HuH-7.5 (cell line): ENCODE measurements at regions not wholly inside any gene's neighbourhood (a gene's known extent, or its start where the extent isn't known, plus 50 kb on each side); places are given as distances from the start of the nearest gene placed in this dataset.
"Not testable (repeated sequence)": the region's sequence is repeated elsewhere in the genome, so short reads cannot be mapped to it uniquely, and the experiment has no call there.

Source experiments
- DNase-seq: peaks from one replicate; pipeline ENCODE4 v3.0.0; 2011; ENCODE audit warnings: low spot score

- DNase-seq = not testable (repeated sequence)
Observed at GRCh38 chrX:3919668-3920423, 206.4 kb upstream of the PRKX start.

DNA sequence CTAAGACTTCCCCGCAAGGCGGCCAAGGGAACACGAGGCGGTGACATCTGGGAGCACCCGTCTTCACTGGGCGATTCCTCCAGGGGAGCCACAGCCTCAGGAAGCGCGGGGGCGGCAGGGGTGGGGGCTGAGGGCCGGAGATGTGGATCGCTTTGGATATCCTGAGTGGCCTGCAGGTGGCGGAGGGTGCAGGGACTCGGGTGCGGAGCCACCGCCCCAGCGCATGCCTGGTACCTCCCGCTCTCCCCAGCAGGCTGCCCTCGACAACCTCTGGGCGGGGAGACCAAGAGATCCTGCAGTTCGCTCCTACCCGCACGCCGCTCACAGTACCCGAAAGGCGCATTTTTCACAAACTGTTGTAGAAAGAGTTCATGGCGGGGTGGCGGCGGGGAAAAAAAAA is 201.4 kb upstream of the PRKX start:
- DNase-seq = not testable (repeated sequence)

- not testable (repeated sequence) for DNase-seq
Observed at GRCh38 chrX:3914059-3914458, 200.6 kb upstream of the PRKX start.

GRCh38 chrX:3911012-3911411 is 197.6 kb upstream of the PRKX start:
- DNase-seq = not testable (repeated sequence)

- DNase-seq = not testable (repeated sequence)
Observed at GRCh38 chrX:3910611-3911010, 197.2 kb upstream of the PRKX start.

- DNase-seq = not testable (repeated sequence)
Observed at GRCh38 chrX:3905522-3906258, 192.2 kb upstream of the PRKX start.

GRCh38 chrX:3902222-3902621 is 188.8 kb upstream of the PRKX start:
- not testable (repeated sequence) for DNase-seq

DNA sequence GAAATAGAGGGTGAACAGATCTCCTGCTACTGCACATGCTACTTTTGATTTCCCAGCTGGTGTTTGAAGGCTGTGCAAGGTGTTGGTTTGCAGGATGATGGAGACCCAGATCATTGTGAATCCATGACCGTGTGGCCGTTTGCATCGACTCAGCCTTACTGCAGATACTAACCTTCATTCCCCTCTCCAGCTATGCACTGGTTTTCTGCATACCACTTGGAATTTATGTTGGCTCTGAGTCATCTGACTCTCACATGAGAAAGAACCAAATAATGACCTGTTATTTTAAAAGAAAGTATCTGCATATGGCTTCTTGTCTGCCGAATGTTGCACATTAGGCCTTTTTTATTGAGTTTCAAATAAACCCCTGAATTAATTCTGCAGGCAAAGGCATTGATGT is 183.3 kb upstream of the PRKX start:
- DNase-seq = not testable (repeated sequence)

GRCh38 chrX:3882553-3882920 is 169.1 kb upstream of the PRKX start:
- DNase-seq = not testable (repeated sequence)

DNA sequence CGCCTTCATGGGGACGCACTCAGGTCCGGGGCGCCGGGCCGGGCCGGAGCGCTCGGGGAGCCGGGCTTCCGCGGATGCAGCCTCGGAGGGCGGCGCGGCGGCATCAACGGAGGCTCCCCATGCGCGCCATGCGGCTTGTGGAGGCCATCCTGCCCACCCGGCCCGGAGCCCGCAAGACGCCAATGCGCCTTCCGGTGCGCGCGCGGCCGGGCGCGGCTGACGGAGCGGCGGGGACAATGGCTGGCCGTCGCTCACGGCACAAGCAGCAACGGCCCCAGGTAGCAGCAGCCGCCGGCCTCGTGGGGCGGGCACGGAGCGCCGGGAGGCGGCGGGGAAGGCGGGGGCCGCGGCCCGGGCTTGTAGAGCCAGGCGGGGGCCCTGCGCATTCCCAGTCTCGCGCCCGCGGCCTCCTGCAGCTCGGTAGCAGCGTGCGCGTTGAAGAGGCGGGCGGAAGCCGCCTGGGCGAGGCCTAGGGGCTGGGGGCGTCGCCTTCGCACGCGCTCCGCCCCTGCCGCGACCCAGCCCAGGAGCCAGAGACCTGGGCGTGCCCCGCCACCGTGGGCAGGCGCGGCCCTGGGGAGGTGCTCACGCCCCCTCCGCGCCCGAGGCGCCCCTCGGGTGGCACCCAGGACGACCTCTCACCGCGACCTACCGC is 168.6 kb upstream of the PRKX start:
- not testable (repeated sequence) for DNase-seq

GRCh38 chrX:3881255-3881895 is 167.9 kb upstream of the PRKX start:
- DNase-seq = not testable (repeated sequence)

- DNase-seq = not testable (repeated sequence)
Observed at GRCh38 chrX:3876393-3876792, 162.9 kb upstream of the PRKX start.

DNA sequence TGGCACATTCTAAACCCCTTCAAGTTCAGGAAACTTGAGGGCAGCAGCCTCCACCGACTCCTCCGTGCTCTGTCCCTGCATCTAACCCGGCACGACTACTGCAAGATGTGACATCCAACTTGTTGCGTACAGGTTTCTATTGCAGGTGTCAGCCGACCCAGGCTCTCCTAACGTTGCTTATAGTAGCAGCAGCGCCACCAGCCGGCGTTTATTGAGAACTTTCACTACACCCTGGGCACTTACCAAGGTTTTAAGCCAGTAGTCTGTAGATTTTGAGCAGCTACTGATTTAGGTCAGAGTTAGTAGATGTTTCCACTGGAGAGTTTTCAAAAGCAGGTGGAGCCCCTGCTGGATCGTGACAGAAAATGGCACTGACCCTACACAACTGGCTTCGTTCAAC is 162.2 kb upstream of the PRKX start:
- not testable (repeated sequence) for DNase-seq

GRCh38 chrX:3872226-3872879 is 158.9 kb upstream of the PRKX start:
- DNase-seq = not testable (repeated sequence)

GRCh38 chrX:3867067-3867831 is 153.8 kb upstream of the PRKX start:
- DNase-seq = not testable (repeated sequence)

- DNase-seq = not testable (repeated sequence)
Observed at GRCh38 chrX:3858332-3858731, 144.9 kb upstream of the PRKX start.

DNA sequence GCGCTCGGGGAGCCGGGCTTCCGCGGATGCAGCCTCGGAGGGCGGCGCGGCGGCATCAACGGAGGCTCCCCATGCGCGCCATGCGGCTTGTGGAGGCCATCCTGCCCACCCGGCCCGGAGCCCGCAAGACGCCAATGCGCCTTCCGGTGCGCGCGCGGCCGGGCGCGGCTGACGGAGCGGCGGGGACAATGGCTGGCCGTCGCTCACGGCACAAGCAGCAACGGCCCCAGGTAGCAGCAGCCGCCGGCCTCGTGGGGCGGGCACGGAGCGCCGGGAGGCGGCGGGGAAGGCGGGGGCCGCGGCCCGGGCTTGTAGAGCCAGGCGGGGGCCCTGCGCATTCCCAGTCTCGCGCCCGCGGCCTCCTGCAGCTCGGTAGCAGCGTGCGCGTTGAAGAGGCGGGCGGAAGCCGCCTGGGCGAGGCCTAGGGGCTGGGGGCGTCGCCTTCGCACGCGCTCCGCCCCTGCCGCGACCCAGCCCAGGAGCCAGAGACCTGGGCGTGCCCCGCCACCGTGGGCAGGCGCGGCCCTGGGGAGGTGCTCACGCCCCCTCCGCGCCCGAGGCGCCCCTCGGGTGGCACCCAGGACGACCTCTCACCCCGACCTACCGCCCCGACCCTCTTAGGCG is 130.2 kb upstream of the PRKX start:
- not testable (repeated sequence) for DNase-seq

GRCh38 chrX:3842822-3843521 is 129.5 kb upstream of the PRKX start:
- not testable (repeated sequence) for DNase-seq

DNA sequence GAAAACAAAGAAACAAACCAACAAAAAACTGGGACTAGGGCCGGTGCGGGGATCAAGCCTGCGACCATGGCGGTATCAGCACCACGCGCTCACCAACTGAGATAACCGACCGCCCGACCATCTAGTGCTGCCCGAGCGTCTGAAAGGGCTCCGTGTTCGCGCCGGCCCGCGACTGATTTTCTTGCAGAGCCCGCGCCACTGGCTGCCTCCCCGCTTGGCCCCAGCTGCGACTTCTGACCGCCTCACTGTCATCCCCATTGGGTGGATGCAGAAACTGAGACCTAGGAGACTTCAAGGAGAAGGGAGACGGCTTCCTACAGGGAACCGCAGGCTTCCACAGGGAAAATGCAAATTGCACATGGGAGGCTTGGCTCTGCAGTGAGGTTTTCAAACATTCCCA is 125.3 kb upstream of the PRKX start:
- DNase-seq = not testable (repeated sequence)
